Epithelial cell of proximal tubule (primary cell): ENCODE measurements at regions not wholly inside any gene's neighbourhood (a gene's known extent, or its start where the extent isn't known, plus 50 kb on each side); places are given as distances from the start of the nearest gene placed in this dataset.

Source experiments
- DNase-seq: peaks from one replicate; pipeline ENCODE4 v3.0.0-alpha.2; 2011; ENCODE audit warnings: low read depth
- H3K4me3 ChIP-seq: 2 replicates; pipeline ENCODE4 v1.5.1; 2011; ENCODE audit warnings: low read depth, mild to moderate bottlenecking, low read length
- TF ChIP-seq, protein P1 (sequence below): conservative IDR thresholded peaks from 2 replicates; pipeline ENCODE4 v1.5.1; 2012; ENCODE audit warnings: low read depth, mild to moderate bottlenecking, low read length

DNA sequence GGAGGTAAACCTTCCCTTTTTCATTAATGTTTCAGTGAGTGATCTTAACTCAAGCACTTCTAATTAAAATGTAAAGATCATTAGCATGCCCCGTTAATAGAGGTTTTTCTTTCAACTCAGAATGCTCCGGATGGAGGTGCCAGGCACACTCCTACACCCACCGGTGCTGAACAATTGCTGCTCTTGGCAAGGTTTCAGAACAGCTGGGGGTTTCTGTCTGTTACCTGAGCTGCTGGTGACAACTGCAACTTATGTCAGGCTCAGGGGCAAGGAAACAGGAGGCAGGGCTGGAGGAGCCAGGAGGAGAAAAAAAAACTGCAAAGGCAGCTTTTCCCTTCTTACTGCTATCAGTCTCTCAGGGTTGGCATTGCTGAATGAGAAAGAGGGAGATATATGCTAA lies 250.1 kb downstream of the DIPK2A start:
- DNase-seq: no peak
- TF ChIP-seq, protein P1, sequence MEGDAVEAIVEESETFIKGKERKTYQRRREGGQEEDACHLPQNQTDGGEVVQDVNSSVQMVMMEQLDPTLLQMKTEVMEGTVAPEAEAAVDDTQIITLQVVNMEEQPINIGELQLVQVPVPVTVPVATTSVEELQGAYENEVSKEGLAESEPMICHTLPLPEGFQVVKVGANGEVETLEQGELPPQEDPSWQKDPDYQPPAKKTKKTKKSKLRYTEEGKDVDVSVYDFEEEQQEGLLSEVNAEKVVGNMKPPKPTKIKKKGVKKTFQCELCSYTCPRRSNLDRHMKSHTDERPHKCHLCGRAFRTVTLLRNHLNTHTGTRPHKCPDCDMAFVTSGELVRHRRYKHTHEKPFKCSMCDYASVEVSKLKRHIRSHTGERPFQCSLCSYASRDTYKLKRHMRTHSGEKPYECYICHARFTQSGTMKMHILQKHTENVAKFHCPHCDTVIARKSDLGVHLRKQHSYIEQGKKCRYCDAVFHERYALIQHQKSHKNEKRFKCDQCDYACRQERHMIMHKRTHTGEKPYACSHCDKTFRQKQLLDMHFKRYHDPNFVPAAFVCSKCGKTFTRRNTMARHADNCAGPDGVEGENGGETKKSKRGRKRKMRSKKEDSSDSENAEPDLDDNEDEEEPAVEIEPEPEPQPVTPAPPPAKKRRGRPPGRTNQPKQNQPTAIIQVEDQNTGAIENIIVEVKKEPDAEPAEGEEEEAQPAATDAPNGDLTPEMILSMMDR: no peak
- H3K4me3 ChIP-seq: no peak overlapping the region

DNA sequence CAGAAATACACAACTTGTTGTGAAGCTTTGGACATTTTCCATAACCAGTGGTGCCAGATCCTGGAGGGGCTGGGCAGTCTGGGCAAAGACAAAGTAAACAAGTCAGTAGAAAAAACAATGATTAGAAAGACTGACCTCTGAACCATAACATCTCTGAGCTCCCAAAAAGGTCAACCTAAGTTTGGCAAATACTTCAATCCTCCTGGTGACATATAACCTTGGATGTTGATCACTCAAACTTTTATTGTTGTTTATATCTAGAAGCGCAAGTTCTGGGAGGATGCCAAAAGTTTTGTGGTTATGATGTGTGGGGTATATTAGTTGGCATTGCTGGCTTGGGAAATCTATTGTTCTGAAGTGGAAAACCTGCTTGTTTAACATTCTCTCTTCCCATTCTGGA lies 257.7 kb downstream of the DIPK2A start:
- no peak for DNase-seq
- TF ChIP-seq, protein P1: no peak
- no peak overlapping the region for H3K4me3 ChIP-seq

DNA sequence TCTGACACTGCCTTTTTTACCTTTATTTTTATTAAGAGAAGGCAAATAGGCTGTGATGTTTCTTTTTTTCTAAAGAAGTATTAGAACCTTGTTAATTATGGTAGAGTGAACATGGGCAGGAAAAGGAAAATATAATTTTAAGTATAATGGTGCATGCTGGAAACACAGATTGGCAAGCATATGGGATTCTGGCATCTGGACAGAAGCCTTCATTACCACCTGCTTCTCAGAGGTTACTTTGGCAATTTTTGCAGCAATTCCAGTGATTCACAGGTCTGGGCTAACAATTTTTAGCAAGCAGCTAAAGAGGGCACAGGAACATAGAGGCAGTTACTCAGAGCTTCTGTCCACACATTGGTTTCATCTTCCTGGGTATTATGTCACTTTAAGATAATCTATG lies 258.3 kb downstream of the DIPK2A start:
- TF ChIP-seq, protein P1: no peak
- no peak for DNase-seq

DNA sequence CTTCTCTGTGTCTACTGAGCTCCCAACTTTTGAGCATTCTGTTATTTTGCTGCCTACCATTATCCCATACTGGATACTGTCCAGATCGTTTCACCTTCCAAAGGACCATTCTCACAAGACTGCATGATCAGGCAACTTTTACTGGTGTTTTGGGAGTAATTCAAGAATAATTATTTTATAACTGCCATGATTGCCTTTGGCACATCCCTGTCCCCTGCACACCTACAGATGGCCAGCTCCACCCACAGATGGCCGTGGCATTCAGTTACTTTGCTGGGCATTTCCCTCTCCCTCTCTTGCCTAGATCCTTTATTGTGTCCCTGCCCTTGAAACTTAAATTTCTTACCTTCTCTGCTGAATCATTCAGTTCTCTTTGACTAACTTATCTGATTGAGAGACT lies 263.9 kb downstream of the DIPK2A start:
- DNase-seq: no peak
- no peak overlapping the region for H3K4me3 ChIP-seq
- TF ChIP-seq, protein P1: no peak

More for the DNA sequence above, 258.3 kb downstream of the DIPK2A start:
- H3K4me3 ChIP-seq: no peak overlapping the region

DNA sequence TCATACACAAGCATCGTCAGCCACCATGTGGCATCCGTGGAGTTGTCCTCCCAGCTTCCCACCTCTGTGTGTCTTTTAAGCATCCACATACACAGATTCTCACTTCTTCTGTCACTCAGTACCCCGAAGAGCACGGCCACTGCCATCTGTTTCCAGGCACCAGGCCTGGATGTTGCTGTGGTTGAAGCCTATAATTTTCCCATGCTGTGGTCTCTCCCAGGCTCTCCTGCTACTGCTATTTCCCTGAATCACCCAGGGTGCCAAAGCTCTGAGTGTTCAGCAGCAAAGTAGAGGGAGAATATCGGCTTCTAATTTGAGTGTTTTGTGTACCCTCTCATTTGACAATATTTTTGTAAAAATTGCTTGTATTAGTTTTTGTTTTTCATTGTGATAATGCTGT lies 265.7 kb downstream of the DIPK2A start:
- TF ChIP-seq, protein P1: no peak
- H3K4me3 ChIP-seq: no peak overlapping the region
- no peak for DNase-seq

DNA sequence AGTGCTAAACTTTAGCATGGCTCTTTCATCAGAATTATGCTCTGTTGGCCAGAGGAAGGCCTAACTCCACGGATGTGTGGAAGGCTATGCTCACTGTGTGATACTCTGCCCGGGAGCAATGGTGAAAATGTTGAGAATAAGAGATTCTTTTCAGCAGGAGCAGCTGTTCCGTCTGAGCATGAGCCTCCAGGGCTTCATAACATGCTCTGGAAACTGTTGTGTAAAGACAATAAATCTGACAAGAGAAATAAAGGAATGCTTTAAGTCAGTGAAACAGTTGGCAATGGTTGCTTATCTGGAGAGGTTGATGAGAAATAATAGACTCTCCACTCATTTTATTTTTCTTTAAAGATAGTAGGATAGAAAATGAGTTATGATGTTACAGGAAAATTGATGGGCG lies 269.8 kb downstream of the DIPK2A start:
- TF ChIP-seq, protein P1: no peak
- H3K4me3 ChIP-seq: no peak overlapping the region

DNA sequence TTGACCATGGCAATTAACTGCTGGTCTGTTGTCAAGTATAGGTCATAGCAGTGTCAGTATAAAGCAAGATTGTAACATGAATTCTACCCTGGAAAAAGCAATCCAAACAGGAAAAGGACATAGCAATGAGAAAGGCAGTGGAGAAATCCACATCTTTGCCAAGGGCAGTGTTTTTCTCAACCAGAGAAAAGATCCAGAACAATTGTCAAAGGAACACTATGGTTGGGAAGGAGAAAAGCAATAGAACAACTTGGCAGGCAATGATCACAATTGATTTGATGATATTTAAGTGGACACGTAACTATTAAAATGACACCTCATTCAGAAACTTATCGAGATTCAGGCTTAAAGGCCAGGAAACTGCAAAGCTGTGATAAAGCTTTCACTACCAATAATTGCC lies 271.1 kb downstream of the DIPK2A start:
- H3K4me3 ChIP-seq: no peak overlapping the region
- TF ChIP-seq, protein P1: no peak
- DNase-seq: no peak

More for the DNA sequence above, 269.8 kb downstream of the DIPK2A start:
- no peak for DNase-seq
